Activated gamma-delta T cell treated with anti-CD3 and anti-CD28 coated beads, Interleukin-2, amount 50 U/mL, for 16 hours (primary cell): ENCODE measurements at regions not wholly inside any gene's neighbourhood (a gene's known extent, or its start where the extent isn't known, plus 50 kb on each side); places are given as distances from the start of the nearest gene placed in this dataset.

Experiments used
- DNase-seq: peaks from one replicate; pipeline ENCODE4 v3.0.0-alpha.2; 2020; ENCODE audit warnings: low read depth

- DNase-seq, result no peak
These were observed 59.8 kb downstream of the SOX11 start for GRCh38 chr2:5751873-5752482.

- DNase-seq, result no peak
These were observed 64.1 kb downstream of the SOX11 start for GRCh38 chr2:5756272-5756671.

- DNase-seq, result no peak
These were observed 66.2 kb downstream of the SOX11 start for GRCh38 chr2:5758346-5758745.

GRCh38 chr2:5759949-5760348 is 67.8 kb downstream of the SOX11 start:
- DNase-seq, result no peak

GRCh38 chr2:5763531-5763930 is 71.3 kb downstream of the SOX11 start:
- DNase-seq, result no peak

- no peak for DNase-seq
These were observed 71.9 kb downstream of the SOX11 start for GRCh38 chr2:5764041-5764440.

GRCh38 chr2:5766056-5766455 is 73.9 kb downstream of the SOX11 start:
- no peak for DNase-seq

- DNase-seq, result no peak
These were observed 74.4 kb downstream of the SOX11 start for GRCh38 chr2:5766561-5766960.

GRCh38 chr2:5777131-5777535 is 84.9 kb downstream of the SOX11 start:
- no peak for DNase-seq

GRCh38 chr2:5781679-5782078 is 89.5 kb downstream of the SOX11 start:
- no peak for DNase-seq

- DNase-seq, result no peak
These were observed 89.9 kb downstream of the SOX11 start for GRCh38 chr2:5782103-5782502.

- no peak for DNase-seq
These were observed 96.3 kb downstream of the SOX11 start for GRCh38 chr2:5788447-5788846.

- DNase-seq, result no peak
These were observed 99.2 kb downstream of the SOX11 start for GRCh38 chr2:5791371-5791770.

GRCh38 chr2:5794012-5794411 is 101.8 kb downstream of the SOX11 start:
- no peak for DNase-seq

- no peak for DNase-seq
These were observed 105.9 kb downstream of the SOX11 start for GRCh38 chr2:5798084-5798483.

GRCh38 chr2:5799348-5799747 is 107.2 kb downstream of the SOX11 start:
- no peak for DNase-seq

GRCh38 chr2:5803547-5803946 is 111.4 kb downstream of the SOX11 start:
- DNase-seq, result no peak

GRCh38 chr2:5818961-5819600 is 126.9 kb downstream of the SOX11 start:
- no peak for DNase-seq

GRCh38 chr2:5824126-5824525 is 131.9 kb downstream of the SOX11 start:
- DNase-seq, result no peak

- DNase-seq, result no peak
These were observed 133.5 kb downstream of the SOX11 start for GRCh38 chr2:5825686-5826085.

- no peak for DNase-seq
These were observed 134.9 kb downstream of the SOX11 start for GRCh38 chr2:5826979-5827655.

- no peak for DNase-seq
These were observed 142.3 kb downstream of the SOX11 start for GRCh38 chr2:5834501-5834900.

- DNase-seq, result no peak
These were observed 147.4 kb downstream of the SOX11 start for GRCh38 chr2:5839550-5839949.

GRCh38 chr2:5841126-5841525 is 148.9 kb downstream of the SOX11 start:
- no peak for DNase-seq
